K562 (cell line): ENCODE measurements at regions not wholly inside any gene's neighbourhood (a gene's known extent, or its start where the extent isn't known, plus 50 kb on each side); places are given as distances from the start of the nearest gene placed in this dataset.

Experiments used
- TCF3 ChIP-seq: sonication (generic); formaldehyde crosslinking; IDR thresholded peaks from 2 replicates; pipeline ENCODE4 v1.4.0; 2020; ENCODE audit warnings: mild to moderate bottlenecking, missing genetic modification reagents
- THRAP3 ChIP-seq: fragments of 450-650 bp; IDR thresholded peaks from 2 replicates; pipeline ENCODE4 v1.6.1; 2016; ENCODE audit warnings: mild to moderate bottlenecking, inconsistent platforms, borderline replicate concordance

GRCh38 chr17:71024969-71025368 is 855.6 kb downstream of the KCNJ2 start:
- TF ChIP-seq THRAP3 (no peak), TCF3 (CRISPR knock-in tag) (no peak)
